GM21423 (cell line): ENCODE measurements at regions not wholly inside any gene's neighbourhood (a gene's known extent, or its start where the extent isn't known, plus 50 kb on each side); places are given as distances from the start of the nearest gene placed in this dataset.

Experiments
- ATAC-seq: cut with Tn5 transposase; IDR thresholded peaks from one replicate; pipeline ENCODE4 v1.9.1; 2021; ENCODE audit warnings: mild to moderate bottlenecking, moderate library complexity; ENCODE audit not compliant: unreplicated experiment

GRCh38 chr13:78997902-78998629, 339.1 kb upstream of the OBI1 start:
- ATAC-seq, result no peak

GRCh38 chr13:78993792-78994191, 334.8 kb upstream of the OBI1 start:
- ATAC-seq, result no peak

- ATAC-seq, result no peak
These were observed 323.0 kb upstream of the OBI1 start for GRCh38 chr13:78981913-78982312.

- ATAC-seq, result no peak
These were observed 320.4 kb upstream of the OBI1 start for GRCh38 chr13:78979349-78979748.

GRCh38 chr13:78978381-78978998, 319.5 kb upstream of the OBI1 start:
- peak; percentile 93 for ATAC-seq

- ATAC-seq, result no peak
These were observed 318.4 kb upstream of the OBI1 start for GRCh38 chr13:78977311-78977710.

GRCh38 chr13:78976696-78977095, 317.7 kb upstream of the OBI1 start:
- no peak for ATAC-seq

GRCh38 chr13:78972561-78972960, 313.6 kb upstream of the OBI1 start:
- no peak for ATAC-seq

- ATAC-seq, result no peak
These were observed 312.5 kb upstream of the OBI1 start for GRCh38 chr13:78971355-78972025.

GRCh38 chr13:78960881-78961280, 301.9 kb upstream of the OBI1 start:
- no peak for ATAC-seq

- ATAC-seq, result no peak
These were observed 299.1 kb upstream of the OBI1 start for GRCh38 chr13:78958006-78958405.

- no peak for ATAC-seq
These were observed 281.6 kb upstream of the OBI1 start for GRCh38 chr13:78940455-78941130.

- ATAC-seq, result no peak
These were observed 275.4 kb upstream of the OBI1 start for GRCh38 chr13:78934336-78934735.

- ATAC-seq, result no peak
These were observed 256.1 kb upstream of the OBI1 start for GRCh38 chr13:78915015-78915414.

- no peak for ATAC-seq
These were observed 254.7 kb upstream of the OBI1 start for GRCh38 chr13:78913656-78914055.

GRCh38 chr13:78910147-78910546, 251.2 kb upstream of the OBI1 start:
- ATAC-seq, result no peak

- ATAC-seq, result no peak
These were observed 250.3 kb upstream of the OBI1 start for GRCh38 chr13:78909276-78909675.

GRCh38 chr13:78907006-78907405, 248.1 kb upstream of the OBI1 start:
- ATAC-seq, result no peak

GRCh38 chr13:78897200-78897599, 238.2 kb upstream of the OBI1 start:
- ATAC-seq, result no peak

GRCh38 chr13:78884571-78884970, 225.6 kb upstream of the OBI1 start:
- no peak for ATAC-seq

- ATAC-seq, result no peak
These were observed 222.8 kb upstream of the OBI1 start for GRCh38 chr13:78881751-78882150.

- no peak for ATAC-seq
These were observed 222.1 kb upstream of the OBI1 start for GRCh38 chr13:78881054-78881453.
